DMS53 treated with DMSO at 0.1 percent for 48 hours (cell line): ENCODE measurements at regions not wholly inside any gene's neighbourhood (a gene's known extent, or its start where the extent isn't known, plus 50 kb on each side); places are given as distances from the start of the nearest gene placed in this dataset.

Experiments used
- DNase-seq: peaks from one replicate; lab custom pipeline; 2025; ENCODE audit not compliant: unreplicated experiment; lab: John Stamatoyannopoulos, UW

DNA sequence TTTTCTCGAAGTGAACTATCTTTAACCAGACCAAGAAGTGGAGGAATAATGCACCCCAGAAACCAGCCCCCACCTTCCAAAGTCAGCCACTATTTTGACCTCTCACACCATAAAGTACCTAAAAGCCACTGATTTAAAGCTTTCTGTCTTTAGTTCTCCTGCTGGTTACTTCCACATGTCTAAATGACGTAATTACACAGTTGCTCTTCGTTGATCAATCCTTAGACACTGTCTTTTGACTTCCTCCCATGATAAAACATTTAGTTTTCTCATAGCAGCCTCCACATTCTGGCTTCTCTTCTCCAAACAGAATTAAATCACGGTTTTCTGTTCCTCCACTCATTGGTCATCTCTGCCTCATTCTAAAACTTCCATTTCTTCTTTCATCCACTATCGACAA is 294.4 kb upstream of the N4BP1 start:
- no peak for DNase-seq

DNA sequence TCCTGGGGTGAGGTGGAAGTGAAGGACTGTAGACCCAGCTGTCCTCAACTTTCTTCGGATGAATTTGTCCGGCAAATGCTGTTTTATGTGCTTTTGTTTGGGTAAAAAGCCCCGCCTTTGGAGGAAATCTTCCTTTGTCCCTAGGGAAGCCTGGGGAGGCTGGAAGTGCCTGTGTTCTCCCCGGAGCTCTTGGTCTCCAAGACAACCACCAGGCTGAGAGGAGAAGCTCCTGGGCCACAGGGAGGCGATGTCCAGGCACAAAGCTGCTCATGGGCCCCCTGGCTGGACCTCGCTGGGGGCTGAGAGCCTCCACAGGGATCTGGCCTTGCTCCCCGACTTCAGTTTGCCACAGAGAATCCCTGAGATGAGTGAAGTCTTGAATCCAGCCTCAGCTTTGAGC is 293.1 kb upstream of the N4BP1 start:
- DNase-seq: no peak

DNA sequence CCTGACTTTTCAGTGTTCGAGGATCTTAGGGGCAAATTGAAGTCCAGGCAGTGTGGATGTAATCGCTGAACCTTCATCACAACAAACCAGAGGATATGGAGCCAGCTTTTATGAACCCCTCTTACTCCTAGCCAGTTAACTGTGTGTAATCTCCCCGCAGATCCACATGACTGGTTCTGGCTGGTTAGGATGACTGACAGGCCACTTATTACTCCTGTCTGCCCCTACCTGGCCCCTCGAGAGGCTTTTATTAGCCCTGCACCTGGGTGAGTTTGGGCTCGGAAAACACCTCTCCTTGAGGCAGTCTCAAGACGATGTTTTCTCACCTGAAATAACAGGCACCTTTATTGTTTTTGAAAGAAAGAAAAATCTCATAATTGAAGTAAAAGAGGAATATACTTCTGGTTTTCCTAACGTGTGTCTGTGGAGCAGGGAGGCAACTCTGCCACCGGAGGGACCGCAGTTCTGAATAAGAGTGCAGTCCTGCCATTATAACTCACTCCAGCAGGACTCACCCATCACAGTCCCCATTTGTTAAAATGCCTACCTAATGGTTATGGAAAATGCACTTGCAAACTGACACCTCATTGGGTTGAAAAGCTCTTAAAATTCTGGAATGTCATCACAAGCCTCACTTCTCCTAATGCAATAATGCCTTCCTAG is 291.9 kb upstream of the N4BP1 start:
- no peak for DNase-seq

DNA sequence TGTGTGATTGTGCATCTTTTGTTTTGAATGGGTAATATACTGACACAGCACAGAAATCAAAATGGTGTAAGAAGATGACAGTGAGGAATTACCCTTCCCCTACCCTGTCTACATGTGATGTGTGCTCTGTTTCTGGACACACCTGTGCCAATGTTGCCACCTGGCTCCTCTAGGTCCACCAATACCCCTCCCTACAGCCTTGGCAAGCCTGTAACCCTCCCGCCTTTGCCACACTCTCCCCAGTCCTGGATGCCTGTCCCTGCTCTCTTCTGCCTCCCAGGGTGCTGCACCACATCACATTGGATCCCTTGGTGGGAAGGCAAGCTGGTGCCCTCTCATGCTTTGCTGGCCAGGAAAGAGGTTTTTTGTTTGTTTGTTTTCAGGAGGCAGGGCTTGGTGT is 289.5 kb upstream of the N4BP1 start:
- DNase-seq: no peak

DNA sequence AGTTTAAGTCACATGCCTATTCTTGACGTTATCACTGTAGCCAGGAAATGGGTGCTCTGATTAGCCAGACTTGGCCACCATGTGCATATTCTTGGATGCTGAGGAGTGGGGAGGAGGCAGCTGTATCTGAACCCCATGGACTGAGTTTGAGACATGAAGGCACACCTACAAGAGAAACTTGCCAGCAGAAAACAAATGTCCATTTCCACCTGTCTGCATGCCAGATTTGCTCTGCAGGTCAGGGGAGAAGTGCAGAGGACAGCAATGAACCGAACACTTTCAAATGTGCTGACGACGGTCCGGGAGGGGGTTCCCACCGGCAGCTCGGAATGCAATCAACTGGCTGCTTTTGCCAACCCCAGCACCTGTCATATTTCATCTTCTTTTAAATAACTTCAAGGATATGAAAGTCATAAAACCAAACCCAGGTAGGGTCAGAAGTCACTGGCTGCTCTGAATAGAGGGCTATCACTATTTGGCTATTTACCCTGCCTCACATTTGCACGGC is 287.8 kb upstream of the N4BP1 start:
- no peak for DNase-seq

DNA sequence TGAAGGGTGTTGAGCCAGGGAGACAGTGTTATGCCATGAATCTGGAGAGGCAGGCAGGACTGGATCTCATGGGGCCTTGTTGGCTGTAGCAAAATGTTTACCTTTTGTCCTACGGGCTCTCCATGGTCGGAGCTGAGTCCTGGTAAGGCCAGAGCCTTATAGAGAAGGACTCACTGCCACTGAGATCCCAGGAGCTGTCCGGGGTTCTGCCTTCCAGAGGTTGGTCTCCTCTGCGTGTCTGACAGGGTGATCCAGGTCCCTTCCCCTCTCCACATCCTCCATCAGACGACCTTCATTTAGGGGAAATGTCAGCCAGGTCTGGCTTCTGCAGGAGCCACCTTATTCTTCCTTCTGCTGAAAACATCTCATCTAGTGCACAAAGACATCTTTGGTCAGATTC is 285.2 kb upstream of the N4BP1 start:
- DNase-seq: no peak

DNA sequence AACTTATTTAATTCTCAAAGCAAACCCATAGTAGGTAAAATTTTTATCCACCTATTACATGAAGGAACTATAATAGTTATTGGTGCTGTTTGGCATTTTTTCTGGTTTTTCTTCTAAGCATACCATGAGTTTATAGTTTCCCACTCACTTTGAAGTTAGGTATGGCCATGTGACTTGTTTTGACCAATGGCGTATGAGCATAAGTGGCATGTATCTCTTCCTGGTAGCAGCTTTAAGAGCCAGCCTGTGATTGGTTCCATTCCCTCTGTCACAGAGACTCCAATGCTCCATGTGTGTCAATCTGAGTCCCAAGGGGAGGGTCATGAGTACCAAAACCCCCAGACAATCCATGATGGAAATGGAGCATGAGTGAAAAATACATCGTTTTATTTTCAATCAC is 282.9 kb upstream of the N4BP1 start:
- no peak for DNase-seq

DNA sequence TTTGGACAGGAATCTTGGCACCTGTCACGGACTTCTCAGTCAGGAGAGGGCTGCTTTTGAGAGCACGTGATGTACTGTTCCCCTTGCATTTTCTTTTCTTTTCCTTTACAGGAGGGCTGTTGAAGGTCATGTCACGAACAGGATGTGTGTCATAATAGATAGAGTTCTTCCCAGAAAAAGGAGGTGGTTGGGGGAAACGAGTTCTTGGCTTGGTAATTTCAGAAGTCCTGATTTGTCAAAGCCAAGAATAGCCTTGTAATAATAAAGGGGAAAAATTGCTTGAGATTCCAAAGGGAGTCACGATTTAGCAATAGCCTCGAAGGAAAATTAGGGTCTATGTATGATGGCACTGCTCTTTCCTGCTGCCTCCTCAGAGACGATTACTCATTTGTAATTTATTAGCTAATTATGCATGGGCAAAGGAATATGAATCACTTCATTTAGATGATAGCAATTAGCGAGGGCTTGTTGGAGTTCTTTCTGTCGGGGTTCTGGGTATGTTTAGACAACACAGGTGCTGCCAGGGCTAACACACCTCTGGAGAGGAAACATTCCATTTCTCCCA is 277.7 kb upstream of the N4BP1 start:
- DNase-seq: no peak

DNA sequence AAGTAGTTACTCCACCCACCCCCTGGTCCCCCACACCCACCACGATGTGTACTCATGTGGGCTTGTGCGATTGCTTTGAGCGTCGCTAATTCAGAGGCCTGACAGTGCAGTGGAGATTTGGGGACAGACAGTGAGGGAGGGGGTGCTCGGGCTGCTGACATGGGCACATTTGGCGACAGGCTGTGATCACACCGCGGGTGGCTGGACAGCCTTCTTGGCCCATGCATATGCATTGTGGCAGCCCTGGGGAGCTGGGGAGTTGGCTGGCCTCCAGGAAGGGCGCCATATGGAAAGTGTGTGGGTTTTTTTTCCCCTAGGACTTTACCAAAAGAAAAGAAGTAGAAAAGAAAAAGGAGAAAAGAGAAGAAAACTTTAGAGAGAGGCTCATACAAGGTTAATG is 275.5 kb upstream of the N4BP1 start:
- DNase-seq: no peak

DNA sequence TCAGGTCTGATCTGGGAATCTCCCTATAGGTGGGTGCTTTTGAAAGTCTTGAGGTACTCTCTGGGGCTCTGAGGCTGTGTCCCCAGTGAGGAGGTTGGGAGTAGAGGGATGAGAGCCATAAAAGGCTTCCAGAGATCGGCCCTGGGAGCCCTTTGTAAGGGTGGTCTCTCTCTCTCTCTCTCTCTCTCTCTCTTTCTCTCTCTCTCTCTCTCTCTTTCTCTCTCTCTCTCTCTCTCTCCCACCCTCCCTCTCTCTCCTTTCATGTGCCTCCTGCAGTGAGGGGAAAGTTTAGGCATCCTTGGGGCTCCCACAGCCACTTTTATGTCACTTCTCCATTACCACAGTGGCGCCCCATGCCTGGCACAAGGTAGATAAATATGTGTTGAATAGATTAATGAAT is 271.3 kb upstream of the N4BP1 start:
- no peak for DNase-seq

DNA sequence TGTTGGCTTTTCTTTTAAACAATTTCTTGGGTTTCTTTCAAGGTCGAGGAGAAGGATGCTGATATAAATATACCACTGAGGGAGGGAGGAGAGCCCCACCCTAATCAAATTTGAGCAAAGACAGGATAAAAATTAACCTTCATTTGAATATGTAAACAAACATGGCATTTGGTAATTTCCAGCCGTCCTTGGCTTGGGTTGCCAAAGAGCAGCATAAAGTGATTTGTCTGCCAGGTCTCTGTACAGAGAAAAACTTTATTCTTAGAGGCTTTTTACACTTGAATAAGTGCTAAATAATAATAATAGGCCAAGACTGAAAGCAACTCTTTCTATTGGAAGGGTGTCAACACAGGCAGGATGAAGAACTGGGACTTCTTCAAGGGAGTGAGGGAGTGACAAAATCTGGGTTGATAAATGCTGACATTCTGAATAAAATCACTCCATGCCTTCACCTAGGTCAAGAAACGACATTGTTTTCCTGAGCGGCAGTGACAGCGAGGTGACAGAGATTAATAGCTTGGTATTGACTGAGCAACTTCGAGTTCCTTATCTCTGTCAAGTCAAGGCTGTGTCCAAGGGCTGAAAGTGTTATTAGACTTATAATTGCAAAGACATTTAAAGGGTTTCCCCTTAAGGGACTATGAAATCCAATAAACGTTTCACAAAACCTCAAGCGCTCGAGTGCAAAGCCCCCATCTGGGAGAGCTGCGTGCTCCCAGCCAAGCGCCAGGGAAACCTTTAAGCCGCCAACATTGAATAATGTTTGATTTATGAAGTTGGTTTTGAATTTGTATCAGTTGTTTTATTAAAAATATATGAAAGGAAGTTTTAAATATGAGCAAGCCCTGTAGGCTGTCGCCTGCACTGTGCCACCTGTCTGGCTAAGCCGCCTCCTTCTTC is 269.5 kb upstream of the N4BP1 start:
- no peak for DNase-seq

DNA sequence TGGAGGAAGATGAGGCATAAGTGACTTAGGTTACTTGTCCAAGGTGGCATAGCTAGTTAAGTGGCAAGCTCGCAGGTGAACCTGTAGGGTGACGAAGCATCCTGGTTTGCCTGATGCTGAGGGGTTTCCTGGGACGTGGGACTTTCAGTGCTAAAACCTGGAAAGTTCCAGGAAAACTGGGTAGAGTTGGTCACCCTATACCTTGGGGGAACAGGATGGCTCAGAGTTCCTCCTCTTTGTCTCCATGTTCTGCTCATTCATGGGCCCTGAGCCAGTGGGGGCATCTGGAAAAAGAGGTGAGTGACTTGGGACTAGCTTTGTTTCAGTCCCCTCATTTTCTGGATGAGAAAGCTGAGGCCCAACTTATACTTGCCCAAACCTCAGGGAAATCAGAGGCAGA is 268.0 kb upstream of the N4BP1 start:
- DNase-seq: no peak

DNA sequence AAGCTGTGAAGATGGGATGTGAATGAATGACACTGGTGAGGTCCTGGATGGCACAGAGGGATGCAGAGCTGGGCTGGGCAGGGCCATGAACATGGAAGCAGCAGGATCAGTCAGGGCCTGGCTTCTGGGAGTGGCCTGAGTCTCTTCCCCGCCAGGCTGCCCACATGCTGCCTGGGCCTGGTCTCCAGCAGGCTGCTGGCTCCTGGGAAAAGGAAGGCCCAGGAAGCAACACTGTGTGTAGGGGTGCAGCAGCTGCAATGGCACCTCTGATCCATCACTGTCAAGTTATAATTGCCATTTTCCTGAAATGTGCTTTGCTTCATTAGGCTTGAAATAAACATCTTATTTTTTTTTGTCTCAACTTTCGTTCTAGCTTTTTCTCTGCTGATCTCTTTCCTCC is 260.2 kb upstream of the N4BP1 start:
- no peak for DNase-seq

DNA sequence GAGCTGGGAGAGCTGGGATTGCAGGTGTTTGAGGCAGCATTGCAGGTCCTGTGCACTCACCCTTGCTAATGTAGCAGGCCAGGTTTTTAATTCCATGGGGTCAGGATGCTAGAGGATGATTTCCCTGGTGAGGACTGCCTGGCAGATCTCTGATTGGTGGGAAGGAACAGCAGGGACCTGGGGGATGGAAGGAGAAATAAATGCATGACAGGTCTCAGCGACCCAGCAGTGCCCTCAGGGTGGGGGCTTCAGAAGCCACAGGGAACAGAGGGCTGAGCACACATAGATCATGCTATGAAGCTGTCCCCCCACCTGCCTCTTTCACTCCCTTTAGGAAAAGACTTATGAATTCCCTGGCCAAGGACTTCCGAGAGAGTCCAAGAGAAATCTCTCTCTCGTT is 255.5 kb upstream of the N4BP1 start:
- no peak for DNase-seq

DNA sequence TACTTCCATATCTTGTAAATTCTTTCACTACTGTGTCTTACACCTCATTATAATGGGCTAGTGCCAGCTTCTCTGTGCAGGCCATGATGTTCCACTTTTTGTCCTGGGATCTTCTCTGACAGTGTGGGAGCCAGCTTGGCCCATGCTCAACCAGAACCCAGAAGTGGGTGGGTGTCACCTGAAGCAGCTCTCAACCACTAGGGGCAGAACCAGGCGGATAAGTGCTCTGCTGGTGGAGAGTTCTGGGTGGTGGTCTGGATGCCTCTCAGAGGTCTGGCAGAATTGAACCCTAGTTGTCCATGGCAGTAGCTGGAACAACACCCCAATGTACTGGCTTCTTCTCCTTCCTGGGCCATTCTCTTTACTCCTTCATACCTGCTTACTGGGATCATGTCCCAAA is 254.1 kb upstream of the N4BP1 start:
- no peak for DNase-seq

DNA sequence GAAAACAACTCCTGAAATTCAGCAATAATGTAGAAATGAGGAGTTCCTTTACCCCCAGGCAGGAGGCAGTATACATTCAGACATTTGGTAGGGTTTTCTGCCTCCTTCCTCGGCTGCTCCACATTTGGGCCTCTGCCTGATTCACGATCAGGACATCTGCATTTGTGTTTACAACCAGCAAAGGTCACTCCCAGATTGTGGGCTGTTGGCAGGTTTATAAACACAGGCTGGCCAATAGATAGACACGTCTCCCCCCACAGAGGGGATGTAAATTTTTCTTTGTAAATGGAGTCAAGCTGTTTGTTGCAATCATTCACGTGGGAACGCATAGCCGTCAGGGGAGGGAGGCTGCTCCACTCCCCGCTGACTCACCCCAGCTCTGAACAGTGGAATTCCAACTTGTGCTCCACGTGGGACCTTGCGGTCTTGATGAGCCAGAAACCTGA is 252.1 kb upstream of the N4BP1 start:
- DNase-seq: no peak

DNA sequence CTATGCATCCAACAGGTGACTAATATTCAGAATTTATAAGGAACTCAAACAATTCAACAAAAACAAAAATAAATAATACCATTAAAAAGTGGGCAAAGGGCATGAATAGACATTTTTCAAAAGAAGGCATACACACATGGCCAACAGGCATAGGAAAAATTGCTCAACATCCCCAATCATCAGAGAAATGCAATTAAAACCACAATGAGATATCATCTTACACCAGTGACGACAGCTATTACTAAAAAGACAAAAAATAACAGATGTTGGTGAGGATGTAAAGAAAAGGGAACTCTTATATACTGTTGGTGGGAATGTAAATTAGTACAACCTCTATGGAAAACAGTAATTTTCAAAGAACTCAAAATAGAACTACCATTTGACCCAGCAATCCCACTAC is 250.4 kb upstream of the N4BP1 start:
- DNase-seq: no peak

DNA sequence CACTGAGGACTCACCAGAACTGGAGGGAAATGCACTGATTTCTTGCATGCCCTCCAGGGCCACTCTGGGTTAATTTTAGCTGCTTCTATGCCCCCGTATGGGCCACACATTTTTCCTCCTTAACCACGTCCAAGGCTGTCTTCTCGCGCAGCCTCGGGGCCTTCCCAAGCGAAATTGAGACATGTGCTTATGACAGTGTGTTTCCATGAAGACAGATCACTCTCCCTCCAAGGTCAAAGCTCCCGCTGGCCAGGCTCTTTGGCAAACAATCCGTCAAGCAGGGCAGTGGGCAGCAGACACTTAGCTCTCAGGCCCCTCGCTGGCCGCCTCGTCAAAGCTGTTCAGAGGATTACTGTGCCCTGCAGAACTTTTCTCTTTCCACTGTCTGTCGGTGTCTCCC is 243.0 kb upstream of the N4BP1 start:
- DNase-seq: no peak

DNA sequence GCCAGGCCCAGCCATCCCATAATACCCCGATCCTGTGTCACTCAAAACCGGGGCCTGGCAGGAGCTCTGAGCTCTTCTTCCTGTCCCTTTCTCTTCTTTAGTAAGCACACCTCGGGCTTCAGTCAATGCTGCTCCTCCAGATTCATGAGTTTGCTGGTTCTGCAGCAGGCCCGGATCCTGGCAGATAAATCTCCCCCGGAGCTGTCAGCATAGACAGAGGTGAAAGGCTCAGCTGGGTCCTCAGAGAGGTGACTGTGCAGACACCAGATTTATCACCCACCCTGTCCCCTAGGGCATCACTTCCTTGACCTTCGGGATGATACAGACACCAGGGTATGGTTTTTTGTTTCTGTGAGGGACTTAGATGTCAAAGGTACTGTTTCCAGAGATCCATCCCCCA is 242.5 kb upstream of the N4BP1 start:
- no peak for DNase-seq

DNA sequence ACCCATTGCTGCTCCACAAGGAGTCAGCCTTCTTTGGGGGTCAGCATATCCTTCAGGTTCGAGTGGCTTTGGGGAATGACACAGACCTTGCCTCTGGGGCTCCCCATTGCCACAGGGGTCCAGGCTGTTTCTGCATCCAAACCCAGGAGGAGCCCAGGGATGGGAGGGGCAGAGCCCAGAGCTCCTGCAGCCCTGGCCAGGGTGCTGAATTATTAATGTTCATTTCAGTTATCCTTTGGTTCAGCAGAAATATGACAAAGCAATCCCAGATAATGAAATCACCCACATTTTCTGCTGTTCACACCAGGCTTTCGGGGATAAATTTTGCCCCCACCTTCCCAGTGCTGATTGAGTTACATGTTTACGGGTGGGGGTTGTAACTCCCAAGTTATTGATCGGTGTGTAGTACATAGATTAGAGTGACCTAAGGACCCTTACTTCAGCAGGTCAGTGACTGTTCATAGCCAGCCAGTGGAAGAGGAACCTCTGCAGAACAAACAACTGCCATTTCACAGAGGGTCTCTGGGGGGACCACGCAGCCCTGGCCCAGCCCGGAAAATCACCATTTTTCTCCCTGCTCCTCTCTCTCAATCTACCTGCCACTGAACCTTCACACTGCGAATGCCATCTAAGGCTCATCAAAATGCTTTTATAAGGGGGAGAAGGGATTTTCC is 240.3 kb upstream of the N4BP1 start:
- DNase-seq: no peak

DNA sequence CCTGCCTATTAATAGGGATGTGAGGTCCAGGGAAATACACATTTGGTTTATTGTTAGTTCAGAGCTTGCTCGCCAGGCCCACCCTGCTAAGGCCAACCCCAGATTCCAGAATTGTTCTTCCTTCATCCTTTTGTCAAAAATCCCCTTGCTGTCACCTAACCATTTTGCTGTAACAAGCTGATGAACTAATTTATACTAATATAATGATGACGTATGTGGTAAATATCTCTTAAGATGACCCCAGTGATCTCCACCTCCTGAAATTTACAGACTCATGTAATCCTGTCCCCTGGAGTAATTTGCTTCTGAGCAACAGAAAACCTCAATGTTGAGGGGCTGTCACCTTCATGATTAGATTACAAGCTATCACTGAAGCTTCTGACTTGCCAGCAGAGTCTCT is 236.3 kb upstream of the N4BP1 start:
- DNase-seq: no peak

DNA sequence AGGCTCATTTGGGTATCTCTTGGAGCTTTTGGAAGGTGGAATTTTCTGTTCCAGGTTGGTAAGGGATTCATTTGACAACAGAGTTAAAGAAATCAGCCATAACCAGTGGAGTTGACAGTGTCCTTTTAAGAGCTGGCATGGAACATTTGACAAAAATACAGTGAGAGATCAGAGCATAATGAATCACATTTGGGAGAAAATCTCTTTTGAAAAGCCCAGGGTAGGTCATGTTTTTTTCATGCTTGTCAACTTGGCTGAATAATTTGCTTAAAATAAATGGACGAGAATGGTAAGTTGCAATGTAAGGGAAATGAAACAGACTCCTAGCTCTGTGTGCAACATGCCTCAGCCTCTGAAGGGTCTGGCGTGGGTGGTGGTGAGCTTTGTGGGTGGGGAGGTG is 235.3 kb upstream of the N4BP1 start:
- no peak for DNase-seq
